Skeletal muscle cell (primary cell): ENCODE measurements at regions not wholly inside any gene's neighbourhood (a gene's known extent, or its start where the extent isn't known, plus 50 kb on each side); places are given as distances from the start of the nearest gene placed in this dataset.

Source experiments
- DNase-seq: peaks from one replicate; pipeline ENCODE4 v3.0.0-alpha.2; 2010; ENCODE audit warnings: low read depth
- H3K4me3 ChIP-seq: 2 replicates; pipeline ENCODE4 v1.5.1; 2011; ENCODE audit warnings: low read depth, mild to moderate bottlenecking, control low read depth, low read length, moderate library complexity

- no peak for DNase-seq
- H3K4me3 ChIP-seq = no peak overlapping the region
These were observed 1084.9 kb downstream of the RPA4 start for GRCh38 chrX:97968376-97969163.

GRCh38 chrX:97984641-97985040 is 1100.9 kb downstream of the RPA4 start:
- no peak for DNase-seq
- H3K4me3 ChIP-seq = no peak overlapping the region

- no peak overlapping the region for H3K4me3 ChIP-seq
- DNase-seq = no peak
These were observed 1101.4 kb downstream of the RPA4 start for GRCh38 chrX:97985096-97985495.

- H3K4me3 ChIP-seq = no peak overlapping the region
- DNase-seq = no peak
These were observed 1104.3 kb downstream of the RPA4 start for GRCh38 chrX:97987979-97988378.

- no peak overlapping the region for H3K4me3 ChIP-seq
- DNase-seq = no peak
These were observed 1112.1 kb downstream of the RPA4 start for GRCh38 chrX:97995834-97996233.

GRCh38 chrX:98028691-98029090 is 1145.0 kb downstream of the RPA4 start:
- DNase-seq = no peak
- H3K4me3 ChIP-seq = no peak overlapping the region

GRCh38 chrX:98029861-98030260 is 1146.2 kb downstream of the RPA4 start:
- DNase-seq = no peak
- H3K4me3 ChIP-seq = no peak overlapping the region

- DNase-seq = no peak
- no peak overlapping the region for H3K4me3 ChIP-seq
These were observed 1173.5 kb downstream of the RPA4 start for GRCh38 chrX:98057176-98057575.

- H3K4me3 ChIP-seq = no peak overlapping the region
- no peak for DNase-seq
These were observed 1181.4 kb downstream of the RPA4 start for GRCh38 chrX:98065151-98065550.

- no peak overlapping the region for H3K4me3 ChIP-seq
- DNase-seq = no peak
These were observed 1183.9 kb downstream of the RPA4 start for GRCh38 chrX:98067611-98068010.

GRCh38 chrX:98068024-98068580 is 1184.4 kb downstream of the RPA4 start:
- DNase-seq = no peak
- no peak overlapping the region for H3K4me3 ChIP-seq

- no peak for DNase-seq
- no peak overlapping the region for H3K4me3 ChIP-seq
These were observed 1187.6 kb downstream of the RPA4 start for GRCh38 chrX:98071331-98071730.

- no peak for DNase-seq
- no peak overlapping the region for H3K4me3 ChIP-seq
These were observed 1193.7 kb downstream of the RPA4 start for GRCh38 chrX:98077440-98077839.

GRCh38 chrX:98111684-98112083 is 1228.0 kb downstream of the RPA4 start:
- no peak for DNase-seq
- H3K4me3 ChIP-seq = no peak overlapping the region

GRCh38 chrX:98114021-98114420 is 1230.3 kb downstream of the RPA4 start:
- H3K4me3 ChIP-seq = no peak overlapping the region
- DNase-seq = no peak

GRCh38 chrX:98141466-98141865 is 1257.8 kb downstream of the RPA4 start:
- no peak overlapping the region for H3K4me3 ChIP-seq
- no peak for DNase-seq

- no peak overlapping the region for H3K4me3 ChIP-seq
- DNase-seq = no peak
These were observed 1307.3 kb downstream of the RPA4 start for GRCh38 chrX:98191003-98191402.

GRCh38 chrX:98194036-98194435 is 1310.3 kb downstream of the RPA4 start:
- H3K4me3 ChIP-seq = no peak overlapping the region
- DNase-seq = no peak

- DNase-seq = no peak
- H3K4me3 ChIP-seq = no peak overlapping the region
These were observed 1320.1 kb downstream of the RPA4 start for GRCh38 chrX:98203800-98204199.

- H3K4me3 ChIP-seq = no peak overlapping the region
- DNase-seq = no peak
These were observed 1324.2 kb downstream of the RPA4 start for GRCh38 chrX:98207947-98208346.

- no peak for DNase-seq
- no peak overlapping the region for H3K4me3 ChIP-seq
These were observed 1347.3 kb downstream of the RPA4 start for GRCh38 chrX:98231003-98231402.
